HG02870 (cell line): ENCODE measurements at regions not wholly inside any gene's neighbourhood (a gene's known extent, or its start where the extent isn't known, plus 50 kb on each side); places are given as distances from the start of the nearest gene placed in this dataset.

Source experiments
- ATAC-seq: cut with Tn5 transposase; IDR thresholded peaks from one replicate; pipeline ENCODE4 v1.9.1; 2021; ENCODE audit warnings: mild to moderate bottlenecking, moderate library complexity; ENCODE audit not compliant: unreplicated experiment

- no peak for ATAC-seq
Measured at GRCh38 chr12:75711271-75711670, 199.9 kb upstream of the KRR1 start.

DNA sequence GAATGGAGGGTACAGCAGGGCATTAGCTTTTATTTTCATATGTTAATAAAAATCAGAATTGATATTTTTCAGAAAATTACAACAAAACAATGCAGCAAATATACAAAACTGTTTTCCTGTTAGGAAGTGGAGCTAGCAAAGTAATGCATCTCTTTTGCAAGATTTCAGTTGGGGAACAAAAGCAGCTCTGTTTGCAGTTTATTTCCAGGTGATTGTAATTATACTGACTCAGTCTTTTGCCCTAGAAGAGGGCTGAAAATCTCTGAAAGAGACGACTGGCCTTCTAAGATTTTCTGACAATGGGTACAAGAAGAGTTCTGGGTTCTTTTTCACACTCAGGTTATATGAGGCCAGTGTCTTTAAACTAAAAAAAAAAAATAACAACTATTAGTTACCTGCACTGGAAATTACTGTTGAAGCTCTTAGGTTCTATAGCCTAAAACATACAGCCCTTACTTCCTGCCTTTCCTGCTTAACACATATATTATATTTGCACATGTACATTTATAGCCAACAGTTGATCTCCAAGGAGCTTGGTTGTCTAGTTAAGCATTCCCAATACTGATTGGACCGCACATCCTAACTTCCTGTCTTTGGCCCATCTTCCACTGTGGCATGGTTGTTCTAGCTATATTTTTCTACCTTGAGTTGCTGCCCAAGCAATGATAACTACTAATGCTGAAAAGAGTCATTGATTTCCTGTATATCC, 199.1 kb upstream of the KRR1 start:
- ATAC-seq: no peak

- no peak for ATAC-seq
Measured at GRCh38 chr12:75709503-75709902, 198.1 kb upstream of the KRR1 start.

GRCh38 chr12:75708802-75709201, 197.4 kb upstream of the KRR1 start:
- ATAC-seq: no peak

DNA sequence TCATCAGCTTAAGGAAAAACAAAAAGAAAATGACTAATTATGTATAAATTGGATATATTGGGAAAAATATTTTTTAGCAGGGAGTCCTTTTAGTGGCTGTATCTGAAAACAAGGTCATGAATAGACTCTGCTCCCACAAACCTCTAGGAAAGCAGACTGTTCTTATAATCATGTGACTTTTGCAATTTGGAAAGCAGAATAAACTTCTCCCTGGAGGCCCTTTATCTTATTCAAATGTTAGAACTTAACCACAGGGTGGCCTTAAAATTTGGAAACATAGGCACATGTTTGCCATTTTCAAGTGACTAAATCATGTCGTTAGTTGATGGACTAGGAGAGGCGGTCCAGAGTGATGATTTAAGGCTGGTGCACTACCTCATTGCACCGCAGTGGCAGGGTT, 196.6 kb upstream of the KRR1 start:
- no peak for ATAC-seq

DNA sequence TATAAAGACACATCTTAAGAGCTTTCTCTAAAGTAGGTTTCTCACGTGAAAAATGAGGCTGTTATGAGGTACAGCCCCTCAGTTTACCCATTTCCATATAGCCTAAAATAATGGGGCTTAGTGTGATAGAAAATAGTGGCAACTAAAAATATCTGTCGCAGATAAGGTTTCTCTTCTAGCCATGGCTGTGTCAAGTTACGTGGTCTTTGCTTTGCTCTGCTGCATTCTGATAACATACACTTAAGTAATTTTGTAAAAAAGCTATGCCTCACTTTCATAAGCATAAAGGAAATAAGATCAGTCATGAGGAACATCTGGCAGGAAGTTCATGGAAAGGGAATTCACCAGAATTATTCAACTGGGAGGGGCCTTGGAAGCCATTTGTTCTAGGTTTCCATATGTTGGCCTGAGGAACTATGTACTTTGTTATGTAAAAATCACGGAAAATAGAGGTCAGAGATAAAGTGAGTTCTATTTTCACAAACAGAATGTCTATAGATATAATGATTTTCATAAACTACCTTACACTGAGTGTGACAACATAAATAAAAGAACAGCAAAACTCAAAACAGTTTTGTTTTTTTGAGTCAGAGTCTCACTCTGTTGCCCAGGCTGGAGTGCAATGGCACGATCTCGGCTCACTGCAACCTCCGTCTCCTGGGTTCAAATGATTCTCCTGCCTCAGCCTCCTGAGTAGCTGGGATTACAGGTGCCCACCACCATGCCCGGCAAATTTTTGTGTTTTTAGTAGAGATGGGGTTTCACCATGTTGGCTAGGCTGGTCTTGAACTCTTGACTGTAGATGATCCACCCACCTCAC, 195.6 kb upstream of the KRR1 start:
- ATAC-seq: no peak

GRCh38 chr12:75705749-75706711, 194.6 kb upstream of the KRR1 start:
- no peak for ATAC-seq

DNA sequence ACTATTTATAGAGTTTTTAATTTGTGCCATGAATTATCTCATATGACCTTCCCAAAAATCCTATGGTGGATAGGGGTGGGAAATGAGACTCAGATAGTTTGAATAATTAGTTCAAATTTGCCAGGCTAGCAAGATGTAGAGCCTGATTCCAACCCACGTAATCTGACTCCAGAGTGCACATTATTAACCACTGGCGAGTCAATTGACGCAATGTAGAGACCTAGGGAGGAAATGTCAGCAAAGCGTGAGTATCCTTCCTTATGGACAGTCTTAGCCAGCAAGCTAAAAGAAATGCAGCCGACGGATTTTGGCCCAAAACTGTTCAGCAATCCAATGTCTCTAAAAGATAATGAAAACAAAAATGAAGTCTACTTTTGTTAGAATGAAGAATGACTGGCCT, 193.3 kb upstream of the KRR1 start:
- no peak for ATAC-seq

- no peak for ATAC-seq
Measured at GRCh38 chr12:75704208-75704607, 192.8 kb upstream of the KRR1 start.

DNA sequence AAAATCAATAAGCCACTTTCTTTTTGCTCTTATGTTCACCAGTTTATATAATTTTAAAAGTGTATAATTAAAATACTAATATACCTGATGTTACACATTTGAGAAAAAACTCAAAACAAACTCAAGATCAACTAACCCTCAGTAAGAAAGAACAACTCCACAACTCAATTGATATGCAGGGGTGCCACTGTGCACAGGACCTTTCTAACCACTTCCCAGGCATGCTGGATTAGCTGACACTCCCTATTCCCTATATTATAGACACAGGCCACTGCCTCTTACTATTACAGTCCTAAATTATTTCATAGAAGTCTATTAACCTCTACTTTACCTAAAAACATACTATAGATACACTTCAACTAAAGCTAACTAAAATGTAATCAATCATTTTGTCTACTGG, 191.7 kb upstream of the KRR1 start:
- ATAC-seq: no peak

DNA sequence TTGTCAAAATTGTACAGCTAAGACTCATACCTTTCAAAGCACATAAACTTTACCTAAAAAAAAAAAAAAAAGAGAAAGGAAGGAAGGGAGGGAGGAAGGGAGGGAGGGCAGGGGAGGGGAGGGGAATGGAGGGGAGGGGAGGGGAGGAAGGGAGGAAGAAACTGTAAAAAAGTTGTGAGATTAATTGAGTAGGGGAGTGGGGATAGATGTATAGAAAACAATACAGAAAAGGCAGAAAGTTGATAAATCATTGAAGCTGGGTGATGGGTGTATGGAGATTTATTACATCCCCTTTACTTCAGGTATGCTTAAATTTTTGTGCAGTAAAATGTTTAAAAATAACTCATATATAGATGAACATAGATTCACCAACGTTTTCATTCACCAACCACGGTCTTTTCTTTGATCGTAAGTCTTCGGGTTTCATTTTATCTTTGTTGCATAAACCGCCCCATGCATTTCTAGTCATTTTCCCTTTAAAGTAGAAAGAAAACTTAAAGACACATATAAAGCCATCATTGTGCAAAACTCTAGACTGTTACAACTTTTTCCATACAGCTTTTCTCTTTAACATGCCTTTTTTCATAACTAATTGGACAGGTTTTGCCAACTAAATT, 191.2 kb upstream of the KRR1 start:
- ATAC-seq: no peak

DNA sequence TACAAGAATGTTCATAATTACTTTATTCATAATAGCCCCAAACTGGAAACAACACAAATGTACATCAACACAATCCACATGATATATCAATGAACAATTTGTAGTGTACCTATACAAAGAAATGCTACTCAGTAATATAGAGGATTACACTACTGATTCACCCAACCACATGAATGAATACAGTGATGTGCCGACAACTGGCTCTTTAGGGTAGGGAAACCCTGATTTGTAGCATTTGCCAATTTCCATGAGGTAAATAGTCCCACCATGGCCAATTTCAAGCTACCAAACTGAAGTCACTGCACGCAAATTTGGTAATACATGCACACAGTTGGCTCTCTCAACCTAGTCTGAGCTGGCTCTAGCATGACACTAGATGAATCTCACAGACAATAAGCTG, 190.4 kb upstream of the KRR1 start:
- ATAC-seq: no peak

- ATAC-seq: no peak
Measured at GRCh38 chr12:75699728-75700496, 188.5 kb upstream of the KRR1 start.

DNA sequence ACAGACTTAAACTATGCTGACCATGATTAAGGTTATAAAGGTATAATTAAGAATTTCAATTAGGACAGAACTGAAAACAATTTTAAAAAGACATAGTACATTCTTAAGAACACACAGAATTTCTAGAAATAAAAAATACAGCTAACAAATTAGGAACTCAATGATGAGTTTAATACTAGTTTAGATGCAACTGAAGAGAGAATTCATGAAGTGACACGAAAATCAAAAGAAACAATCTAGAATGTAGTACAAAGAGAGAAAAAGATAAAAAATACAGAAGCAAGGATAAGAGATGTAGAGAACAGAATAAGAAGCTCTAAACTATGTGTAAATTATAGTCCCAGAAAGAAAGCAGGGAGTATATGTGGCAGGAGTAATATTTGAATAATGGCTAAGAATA, 187.8 kb upstream of the KRR1 start:
- ATAC-seq: no peak

- ATAC-seq: no peak
Measured at GRCh38 chr12:75698052-75698451, 186.6 kb upstream of the KRR1 start.

GRCh38 chr12:75695926-75696325, 184.5 kb upstream of the KRR1 start:
- no peak for ATAC-seq

DNA sequence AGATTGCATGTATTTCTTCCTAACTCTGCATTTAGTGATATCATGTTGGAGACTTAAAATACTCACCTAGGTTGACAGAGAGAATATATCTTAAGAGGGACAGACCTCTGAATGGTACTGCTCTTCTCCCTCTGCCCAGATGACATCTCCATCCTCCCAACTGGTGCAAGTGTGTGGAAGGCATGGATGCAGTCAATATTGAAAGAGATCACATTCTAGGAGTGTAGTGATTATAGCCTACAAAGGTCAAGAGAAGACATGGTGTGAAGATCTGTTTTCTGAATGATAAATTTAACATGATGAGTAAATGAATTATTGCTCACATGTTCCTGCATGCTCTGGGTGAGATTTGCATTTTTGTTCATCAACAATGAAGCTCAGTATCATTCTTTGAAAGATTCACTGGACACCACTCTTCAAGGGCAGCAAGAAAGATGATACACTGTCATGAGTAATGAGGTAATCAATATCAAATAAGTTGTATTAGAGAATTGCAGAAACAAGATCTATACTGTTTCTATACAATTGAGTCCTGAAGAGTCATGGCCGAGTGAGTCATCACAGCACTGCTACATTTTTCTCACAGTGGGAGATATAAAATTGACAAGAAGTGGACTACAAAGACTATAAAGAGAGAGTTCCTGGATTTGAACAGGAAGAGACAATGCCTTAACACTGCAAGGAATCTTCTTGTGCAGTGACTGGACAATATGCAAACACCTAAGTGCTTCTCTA, 183.3 kb upstream of the KRR1 start:
- no peak for ATAC-seq

DNA sequence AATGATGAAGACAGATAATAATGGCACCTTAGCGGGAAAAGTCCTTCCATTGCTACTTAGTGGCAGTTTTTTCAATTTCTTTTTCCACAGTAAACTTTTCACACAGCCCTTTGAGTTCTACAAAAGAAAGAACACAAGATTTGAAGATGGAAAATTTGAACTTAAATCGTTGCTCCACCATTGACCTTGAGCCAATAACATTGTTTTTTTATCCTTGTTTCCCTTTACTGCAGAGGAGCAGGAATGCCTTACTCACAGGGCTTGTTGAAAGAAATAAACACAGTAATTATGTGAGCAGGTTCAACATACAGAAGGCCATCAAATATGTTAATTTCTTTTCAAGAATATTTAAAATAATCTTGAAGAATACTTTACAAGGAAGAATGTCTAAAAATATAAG, 181.5 kb upstream of the KRR1 start:
- no peak for ATAC-seq

DNA sequence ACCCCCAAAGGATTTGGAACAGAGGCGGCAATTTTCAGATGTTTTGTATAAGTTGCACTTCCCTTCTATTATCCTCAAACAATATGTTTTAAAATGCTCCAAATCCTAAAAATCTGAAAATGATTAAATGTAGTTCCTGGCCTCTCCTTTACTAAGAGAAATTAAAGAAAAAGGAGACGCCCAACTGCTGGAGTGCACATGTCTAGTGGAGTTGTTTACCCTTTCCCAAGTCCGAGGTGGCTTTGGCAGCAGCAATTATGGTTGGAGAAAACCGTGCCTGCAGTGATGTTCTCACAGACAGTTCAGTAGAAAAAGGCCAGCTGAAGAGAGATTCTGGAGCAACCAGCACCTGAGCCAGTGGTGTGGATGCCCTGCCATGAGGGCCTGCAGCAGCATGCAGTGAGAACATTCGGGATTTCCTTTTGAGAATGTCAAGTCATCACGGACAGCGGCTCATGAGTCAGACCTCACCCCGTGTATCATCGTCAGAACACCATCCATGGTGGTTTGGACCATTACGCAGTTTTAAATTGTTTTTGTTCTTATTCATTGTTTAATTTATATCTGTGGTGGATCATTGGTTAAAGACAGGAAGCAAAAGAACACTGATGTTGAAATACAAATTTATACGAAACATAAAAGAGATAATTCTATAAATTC, 179.0 kb upstream of the KRR1 start:
- ATAC-seq: no peak
